KMS-11 (cell line): ENCODE measurements at regions not wholly inside any gene's neighbourhood (a gene's known extent, or its start where the extent isn't known, plus 50 kb on each side); places are given as distances from the start of the nearest gene placed in this dataset.

Source experiments
- H2AFZ ChIP-seq: fragments of 200-600 bp; sonication (generic); 2 replicates; pipeline ENCODE4 v1.6.1; 2016; ENCODE audit warnings: antibody characterized with exemption, mixed run types, low read depth
- H3K27ac ChIP-seq: fragments of 200-600 bp; sonication (generic); 2 replicates; pipeline ENCODE4 v1.6.1; 2016; ENCODE audit warnings: mild to moderate bottlenecking, mixed run types
- H3K27me3 ChIP-seq: fragments of 200-600 bp; sonication (generic); 2 replicates; pipeline ENCODE4 v1.6.1; 2017; ENCODE audit warnings: mild to moderate bottlenecking, low read depth, mixed run types, moderate library complexity; ENCODE audit not compliant: insufficient read depth
- H3K36me3 ChIP-seq: fragments of 200-600 bp; sonication (generic); 2 replicates; pipeline ENCODE4 v1.6.1; 2017; ENCODE audit warnings: mild to moderate bottlenecking, mixed run types; ENCODE audit not compliant: insufficient read depth
- H3K4me1 ChIP-seq: fragments of 200-600 bp; sonication (generic); 2 replicates; pipeline ENCODE4 v1.6.1; 2016; ENCODE audit warnings: mild to moderate bottlenecking, low read depth, mixed run types; ENCODE audit not compliant: poor library complexity, severe bottlenecking
- H3K4me2 ChIP-seq: fragments of 200-600 bp; sonication (generic); 2 replicates; pipeline ENCODE4 v1.7.0; 2016; ENCODE audit warnings: mild to moderate bottlenecking, mixed run types
- H3K4me3 ChIP-seq: fragments of 200-600 bp; sonication (generic); IDR thresholded peaks from 2 replicates; pipeline ENCODE4 v1.6.1; 2017; ENCODE audit warnings: low read depth, low read length, mixed read lengths; ENCODE audit not compliant: insufficient read depth
- H3K79me2 ChIP-seq: fragments of 200-600 bp; sonication (generic); 2 replicates; pipeline ENCODE4 v1.6.1; 2016; ENCODE audit warnings: low read depth, mixed run types; ENCODE audit not compliant: insufficient read depth
- H3K9ac ChIP-seq: fragments of 200-600 bp; sonication (generic); 2 replicates; pipeline ENCODE4 v1.6.1; 2016; ENCODE audit warnings: mild to moderate bottlenecking, mixed run types
- H4K20me1 ChIP-seq: fragments of 200-600 bp; sonication (generic); 2 replicates; pipeline ENCODE4 v1.6.1; 2016; ENCODE audit warnings: mild to moderate bottlenecking, mixed run types; ENCODE audit not compliant: insufficient read depth
- TF ChIP-seq, protein P1 (sequence below): fragments of 200-600 bp; sonication (generic); conservative IDR thresholded peaks from 2 replicates; pipeline ENCODE4 v1.6.1; 2017; ENCODE audit warnings: low read depth, mild to moderate bottlenecking, antibody characterized with exemption, low read length, moderate library complexity, mixed read lengths

DNA sequence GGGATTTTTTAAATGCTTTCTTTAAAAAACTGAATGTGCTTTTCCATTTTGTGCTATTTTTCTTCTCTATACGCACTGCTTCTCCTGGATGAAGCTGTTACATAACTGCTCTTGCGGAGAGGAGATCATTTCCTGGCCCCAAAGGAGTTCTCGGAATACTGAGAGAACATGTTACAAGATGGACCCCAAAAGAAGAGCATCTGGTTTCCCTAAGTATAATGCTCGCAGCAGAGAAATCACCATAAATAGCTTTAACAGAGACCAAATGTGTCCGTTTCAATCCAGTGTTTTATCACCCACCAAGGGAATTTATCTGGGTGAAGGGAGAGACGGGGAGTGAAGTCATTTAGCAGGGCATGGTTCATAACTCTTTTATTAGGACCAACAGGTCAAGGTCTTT, 80.1 kb downstream of the RBM43 start:
- TF ChIP-seq, protein P1, sequence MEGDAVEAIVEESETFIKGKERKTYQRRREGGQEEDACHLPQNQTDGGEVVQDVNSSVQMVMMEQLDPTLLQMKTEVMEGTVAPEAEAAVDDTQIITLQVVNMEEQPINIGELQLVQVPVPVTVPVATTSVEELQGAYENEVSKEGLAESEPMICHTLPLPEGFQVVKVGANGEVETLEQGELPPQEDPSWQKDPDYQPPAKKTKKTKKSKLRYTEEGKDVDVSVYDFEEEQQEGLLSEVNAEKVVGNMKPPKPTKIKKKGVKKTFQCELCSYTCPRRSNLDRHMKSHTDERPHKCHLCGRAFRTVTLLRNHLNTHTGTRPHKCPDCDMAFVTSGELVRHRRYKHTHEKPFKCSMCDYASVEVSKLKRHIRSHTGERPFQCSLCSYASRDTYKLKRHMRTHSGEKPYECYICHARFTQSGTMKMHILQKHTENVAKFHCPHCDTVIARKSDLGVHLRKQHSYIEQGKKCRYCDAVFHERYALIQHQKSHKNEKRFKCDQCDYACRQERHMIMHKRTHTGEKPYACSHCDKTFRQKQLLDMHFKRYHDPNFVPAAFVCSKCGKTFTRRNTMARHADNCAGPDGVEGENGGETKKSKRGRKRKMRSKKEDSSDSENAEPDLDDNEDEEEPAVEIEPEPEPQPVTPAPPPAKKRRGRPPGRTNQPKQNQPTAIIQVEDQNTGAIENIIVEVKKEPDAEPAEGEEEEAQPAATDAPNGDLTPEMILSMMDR = no peak
- Histone ChIP-seq H4K20me1 (no peaks in the 10 kb centered on the region), H3K27ac (no peak overlapping the region), H3K4me3 (no peak overlapping the region), H3K79me2 (no peaks in the 10 kb centered on the region), H3K4me1 (no peaks in the 10 kb centered on the region), H3K4me2 (no peak overlapping the region), H3K27me3 (no peaks in the 10 kb centered on the region), H3K36me3 (no peaks in the 10 kb centered on the region), H2AFZ (no peak overlapping the region), H3K9ac (no peak overlapping the region)

DNA sequence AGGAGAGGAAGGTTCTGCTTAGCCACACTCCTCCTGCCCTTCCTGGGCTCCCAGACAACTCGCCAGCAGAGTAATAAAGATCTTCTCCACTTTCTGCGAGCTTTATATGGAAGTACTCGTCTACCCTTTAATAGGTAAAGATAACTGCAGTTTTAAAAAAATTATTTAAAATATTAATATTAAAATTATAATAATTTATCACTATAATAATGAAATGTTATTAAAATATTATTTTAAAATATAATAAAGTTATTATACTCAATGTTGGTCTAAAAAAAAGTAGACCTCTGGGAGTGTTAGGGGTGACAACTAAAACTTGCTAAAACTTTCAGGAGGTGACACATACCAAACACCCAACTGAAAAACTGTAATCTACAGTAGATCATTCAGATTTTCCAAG, 81.5 kb downstream of the RBM43 start:
- no peak overlapping the region for H3K27ac ChIP-seq
- no peaks in the 10 kb centered on the region for H3K27me3 ChIP-seq
- H3K4me1 ChIP-seq = no peaks in the 10 kb centered on the region
- H3K4me2 ChIP-seq = no peak overlapping the region
- H3K36me3 ChIP-seq = no peaks in the 10 kb centered on the region
- no peaks in the 10 kb centered on the region for H3K79me2 ChIP-seq
- no peak overlapping the region for H3K4me3 ChIP-seq
- H2AFZ ChIP-seq = no peak overlapping the region
- no peak overlapping the region for H3K9ac ChIP-seq
- TF ChIP-seq, protein P1 = no peak
- no peaks in the 10 kb centered on the region for H4K20me1 ChIP-seq

DNA sequence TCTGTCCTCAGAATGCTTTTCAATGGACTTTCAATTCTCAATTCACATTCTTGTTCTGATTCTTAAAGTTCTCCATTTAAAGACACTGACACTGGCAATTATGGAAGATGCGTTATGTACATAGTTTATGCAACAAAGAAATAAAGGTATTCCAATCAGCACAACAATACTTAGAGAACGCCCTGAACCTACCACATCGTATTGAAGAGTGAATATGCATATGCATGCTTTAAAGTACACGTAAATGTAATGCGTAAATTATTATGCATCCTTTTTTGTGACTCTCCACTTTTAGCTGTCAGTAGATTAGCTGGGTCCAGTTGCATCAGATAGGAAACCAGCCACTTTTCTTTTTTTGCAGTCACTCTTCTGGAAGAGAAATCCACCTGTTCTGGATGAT, 83.5 kb downstream of the RBM43 start:
- Histone ChIP-seq H3K27me3 (no peaks in the 10 kb centered on the region), H4K20me1 (no peaks in the 10 kb centered on the region), H3K36me3 (no peaks in the 10 kb centered on the region), H3K9ac (no peak overlapping the region), H3K4me1 (no peaks in the 10 kb centered on the region), H3K4me3 (no peak overlapping the region), H3K4me2 (no peak overlapping the region), H3K27ac (no peak overlapping the region), H3K79me2 (no peaks in the 10 kb centered on the region), H2AFZ (no peak overlapping the region)
- TF ChIP-seq, protein P1 = no peak

DNA sequence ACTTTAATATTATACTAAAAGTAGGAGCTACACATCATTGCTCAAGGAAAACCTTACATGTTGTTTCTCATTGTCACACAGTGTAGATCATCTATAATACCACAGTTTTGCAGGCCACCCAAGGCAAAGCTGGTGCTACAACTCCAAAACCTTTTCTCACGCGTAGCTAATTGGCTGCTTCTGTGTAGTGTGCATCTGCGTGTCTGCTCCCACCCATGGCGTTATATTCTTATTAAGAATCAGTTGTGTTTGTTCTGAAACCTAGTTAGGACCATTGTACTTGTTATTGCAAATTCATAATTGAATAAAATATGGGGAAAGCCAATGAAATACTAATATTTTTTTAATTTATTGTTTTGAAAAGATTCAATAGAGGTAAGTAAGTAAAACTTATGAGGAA, 83.9 kb downstream of the RBM43 start:
- Histone ChIP-seq H3K4me1 (no peaks in the 10 kb centered on the region), H3K79me2 (no peaks in the 10 kb centered on the region), H3K9ac (no peak overlapping the region), H4K20me1 (no peaks in the 10 kb centered on the region), H3K4me2 (no peak overlapping the region), H2AFZ (no peak overlapping the region), H3K27me3 (no peaks in the 10 kb centered on the region), H3K36me3 (no peaks in the 10 kb centered on the region), H3K27ac (no peak overlapping the region), H3K4me3 (no peak overlapping the region)
- TF ChIP-seq, protein P1 = no peak

DNA sequence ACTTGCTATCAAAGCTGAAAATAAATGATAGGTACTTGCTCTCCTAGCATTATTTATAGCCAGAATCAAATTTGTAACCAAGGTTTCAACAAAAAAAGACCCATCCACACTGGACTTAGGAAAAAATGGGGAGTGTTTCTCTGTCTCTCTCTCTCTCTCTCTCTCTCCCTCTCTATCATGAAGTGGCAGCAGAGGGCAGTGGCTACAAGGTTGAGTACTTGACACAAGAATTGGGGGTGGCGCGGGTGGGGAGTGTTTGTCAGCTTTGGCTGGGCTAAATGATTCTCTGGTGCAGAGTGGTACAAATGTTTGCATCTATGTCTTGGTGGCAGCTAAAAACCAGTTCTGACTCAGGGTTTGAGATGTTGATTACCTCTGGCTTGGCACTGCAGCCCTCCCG, 85.0 kb downstream of the RBM43 start:
- H3K27me3 ChIP-seq = no peaks in the 10 kb centered on the region
- no peak overlapping the region for H2AFZ ChIP-seq
- H3K27ac ChIP-seq = no peak overlapping the region
- H3K9ac ChIP-seq = no peak overlapping the region
- no peaks in the 10 kb centered on the region for H3K36me3 ChIP-seq
- H4K20me1 ChIP-seq = no peaks in the 10 kb centered on the region
- TF ChIP-seq, protein P1 = no peak
- no peaks in the 10 kb centered on the region for H3K79me2 ChIP-seq
- H3K4me3 ChIP-seq = no peak overlapping the region
- H3K4me2 ChIP-seq = no peak overlapping the region
- no peaks in the 10 kb centered on the region for H3K4me1 ChIP-seq
